Uterus (tissue), 2 donors: ENCODE measurements at regions not wholly inside any gene's neighbourhood (a gene's known extent, or its start where the extent isn't known, plus 50 kb on each side); places are given as distances from the start of the nearest gene placed in this dataset.

Source experiments
- CTCF ChIP-seq, 4 experiments: fragments of 200-600 bp in 2 of 4; fragments of 450-650 bp in 2 of 4; sonication (generic) in 2 of 4; IDR thresholded peaks; one replicate each; pipeline ENCODE4 v1.5.1; 2016 to 2019; ENCODE audit warnings: antibody characterized with exemption in 4 of 4, mild to moderate bottlenecking in 2 of 4, moderate library complexity in 1 of 4
- POLR2A ChIP-seq, 2 donors: fragments of 450-650 bp; IDR thresholded peaks; one replicate each; pipeline ENCODE4 v1.6.1; 2016; ENCODE audit warnings: antibody characterized with exemption in 2 of 2, mild to moderate bottlenecking in 1 of 2, moderate library complexity in 1 of 2

- no peak for TF ChIP-seq POLR2A (IDR thresholded peaks at IDR 0.05)
- TF ChIP-seq CTCF (IDR thresholded peaks at IDR 0.05), result no peak
Observed at GRCh38 chr5:145443964-145444363, 391.2 kb downstream of the PRELID2 start.
